HG03565 (cell line): ENCODE measurements at regions not wholly inside any gene's neighbourhood (a gene's known extent, or its start where the extent isn't known, plus 50 kb on each side); places are given as distances from the start of the nearest gene placed in this dataset.
"Not testable (repeated sequence)": the region's sequence is repeated elsewhere in the genome, so short reads cannot be mapped to it uniquely, and the experiment has no call there.

Source experiments
- ATAC-seq: cut with Tn5 transposase; IDR thresholded peaks from one replicate; pipeline ENCODE4 v1.9.1; 2021; ENCODE audit warnings: mild to moderate bottlenecking, moderate library complexity; ENCODE audit not compliant: unreplicated experiment

DNA sequence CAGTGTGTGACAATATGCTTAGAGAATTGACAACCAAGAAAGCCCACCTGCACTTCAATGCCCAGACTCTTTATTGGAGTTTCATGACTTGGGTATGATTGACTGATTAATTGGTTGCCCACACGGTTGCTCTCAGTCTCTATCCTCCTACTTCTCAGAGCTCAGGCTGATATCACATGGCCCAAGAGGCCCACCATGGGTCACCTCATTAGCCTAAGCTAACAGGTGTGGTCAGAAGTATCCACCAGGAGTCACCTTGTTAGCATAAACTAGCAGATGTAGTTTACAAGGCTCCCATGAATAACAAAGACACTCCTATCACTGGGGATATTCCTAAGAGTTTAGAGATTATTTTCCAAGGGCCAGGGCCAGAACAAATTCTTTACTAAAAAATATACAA is 120.2 kb upstream of the MBNL1 start:
- ATAC-seq, result no peak

GRCh38 chr3:152149832-152150231 is 118.9 kb upstream of the MBNL1 start:
- no peak for ATAC-seq

DNA sequence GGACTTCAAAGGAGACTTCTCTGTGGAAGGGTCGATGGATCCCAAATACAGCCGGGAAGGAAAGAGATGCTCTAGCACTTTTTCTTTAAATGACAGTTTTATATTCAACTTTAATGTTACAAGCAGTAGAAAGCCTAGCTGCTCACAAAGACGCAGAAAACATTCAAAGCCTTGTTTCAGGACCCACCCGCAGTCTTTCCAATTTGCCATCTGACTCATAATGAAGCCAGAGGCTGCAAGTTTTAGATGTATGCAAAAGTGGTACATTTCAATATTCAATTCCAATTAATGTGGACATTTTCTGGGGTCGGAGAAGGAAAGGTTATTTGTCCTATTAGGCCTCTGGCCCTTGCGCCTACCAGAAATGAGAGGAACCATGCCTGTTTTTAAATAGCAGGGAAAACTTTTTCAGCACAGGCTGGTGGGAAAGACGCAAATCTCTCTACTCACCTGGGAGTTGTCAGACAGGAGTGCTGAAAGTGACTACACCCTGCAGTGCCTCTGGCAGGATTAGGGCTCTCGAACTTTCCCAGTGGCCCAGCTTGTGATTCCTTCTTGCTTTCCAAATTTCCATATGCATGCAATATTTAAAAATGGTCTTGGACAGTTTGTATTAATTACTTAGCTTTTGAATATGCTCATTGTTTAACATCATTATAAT is 117.4 kb upstream of the MBNL1 start:
- peak; percentile 57 for ATAC-seq

DNA sequence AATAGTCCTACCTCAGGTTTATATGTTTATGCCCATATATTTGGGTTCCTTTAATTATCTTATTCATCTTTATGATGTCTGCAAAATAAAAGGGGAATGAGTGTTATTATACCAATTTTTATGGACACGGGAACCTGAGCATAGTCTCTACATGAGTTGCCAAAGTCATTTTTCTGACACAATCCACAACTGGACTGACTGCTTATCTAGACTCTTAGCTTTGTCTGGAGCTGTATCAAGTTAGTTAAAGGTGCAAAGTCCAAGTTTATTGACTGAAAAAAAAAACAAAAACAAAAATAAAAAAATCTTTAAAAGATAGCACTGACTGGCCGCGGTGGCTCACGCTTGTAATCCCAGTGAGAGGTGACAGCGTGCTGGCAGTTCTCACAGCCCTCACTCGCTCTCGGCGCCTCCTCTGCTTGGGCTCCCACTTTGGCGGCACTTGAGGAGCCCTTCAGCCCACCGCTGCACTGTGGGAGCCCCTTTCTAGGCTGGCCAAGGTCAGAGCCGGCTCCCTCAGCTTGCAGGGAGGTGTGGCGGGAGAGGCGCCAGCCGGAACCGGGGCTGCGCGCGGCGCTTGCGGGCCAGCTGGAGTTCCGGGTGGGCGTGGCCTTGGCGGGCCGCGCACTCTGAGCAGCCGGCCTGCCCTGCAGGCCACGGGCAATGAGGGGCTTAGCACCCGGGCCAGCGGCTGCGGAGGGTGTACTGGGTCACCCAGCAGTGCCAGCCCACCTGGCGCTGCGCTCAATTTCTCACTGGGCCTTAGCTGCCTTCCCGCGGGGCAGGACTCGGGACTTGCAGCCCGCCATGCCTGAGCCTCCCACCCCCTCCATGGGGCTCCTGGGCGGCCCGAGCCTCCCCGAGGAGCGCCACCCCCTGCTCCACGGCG is 116.6 kb upstream of the MBNL1 start:
- not testable (repeated sequence) for ATAC-seq

- not testable (repeated sequence) for ATAC-seq
Measured at GRCh38 chr3:152153115-152153514, 115.6 kb upstream of the MBNL1 start.

DNA sequence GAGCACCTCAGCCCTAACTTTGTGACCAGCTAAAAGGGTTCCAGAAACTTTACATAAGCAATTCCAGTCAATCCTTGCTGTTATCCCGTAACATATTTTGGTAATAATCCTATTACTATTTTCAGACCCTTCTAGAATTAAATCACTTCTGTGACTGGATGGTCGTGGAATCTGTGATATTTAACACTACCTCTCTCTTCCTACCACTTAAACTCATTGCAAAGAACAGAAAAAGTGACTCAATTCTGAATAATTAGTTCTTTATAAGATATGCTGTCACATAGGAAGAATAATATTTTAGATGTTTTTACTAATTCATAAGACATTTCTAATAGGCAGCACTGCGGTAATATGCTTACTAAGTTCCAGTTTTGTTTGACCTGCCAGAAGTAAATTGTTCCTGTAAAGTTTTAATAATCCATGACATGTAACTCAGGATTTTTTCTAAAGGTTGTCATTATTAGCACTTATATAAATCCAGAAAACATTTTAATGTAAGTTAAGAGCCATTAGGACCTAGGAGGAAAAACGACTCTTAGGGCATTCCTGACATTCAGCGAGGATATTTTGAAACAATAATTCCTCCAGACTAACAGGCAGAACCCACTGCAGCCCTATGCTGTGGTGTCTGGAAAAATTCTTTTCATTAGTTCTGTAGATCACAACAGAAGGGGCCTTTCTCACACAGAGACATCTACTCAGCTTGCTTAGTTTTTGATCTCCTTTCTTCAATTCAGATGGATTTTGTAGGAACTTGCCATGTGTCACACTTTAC is 113.3 kb upstream of the MBNL1 start:
- ATAC-seq, result no peak

- ATAC-seq, result peak; percentile 53
Measured at GRCh38 chr3:152156880-152157279, 111.8 kb upstream of the MBNL1 start.

DNA sequence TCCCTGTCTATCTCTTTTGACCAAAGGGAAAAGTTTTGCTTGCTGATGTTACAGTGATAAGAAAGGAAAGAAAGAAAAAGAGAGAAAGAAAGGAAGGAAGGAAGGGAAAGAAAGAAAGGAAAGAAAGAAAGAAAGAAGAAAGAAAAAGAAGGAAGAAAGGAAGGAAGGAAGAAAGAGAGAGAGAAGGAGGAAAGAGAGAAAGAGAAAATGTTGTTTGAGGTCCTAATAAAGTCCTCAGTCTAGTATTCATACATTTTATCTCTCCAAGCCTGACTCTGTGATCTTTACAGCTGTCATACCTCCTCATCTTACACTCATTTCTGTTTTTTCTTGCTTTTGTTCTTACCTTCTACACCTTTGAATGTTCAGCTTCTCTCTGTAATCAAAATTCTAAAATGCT is 111.4 kb upstream of the MBNL1 start:
- ATAC-seq, result no peak

- ATAC-seq, result no peak
Measured at GRCh38 chr3:152159328-152159727, 109.4 kb upstream of the MBNL1 start.

- no peak for ATAC-seq
Measured at GRCh38 chr3:152160350-152161011, 108.2 kb upstream of the MBNL1 start.

GRCh38 chr3:152172460-152172859 is 96.3 kb upstream of the MBNL1 start:
- ATAC-seq, result no peak

- no peak for ATAC-seq
Measured at GRCh38 chr3:152173627-152174026, 95.1 kb upstream of the MBNL1 start.

DNA sequence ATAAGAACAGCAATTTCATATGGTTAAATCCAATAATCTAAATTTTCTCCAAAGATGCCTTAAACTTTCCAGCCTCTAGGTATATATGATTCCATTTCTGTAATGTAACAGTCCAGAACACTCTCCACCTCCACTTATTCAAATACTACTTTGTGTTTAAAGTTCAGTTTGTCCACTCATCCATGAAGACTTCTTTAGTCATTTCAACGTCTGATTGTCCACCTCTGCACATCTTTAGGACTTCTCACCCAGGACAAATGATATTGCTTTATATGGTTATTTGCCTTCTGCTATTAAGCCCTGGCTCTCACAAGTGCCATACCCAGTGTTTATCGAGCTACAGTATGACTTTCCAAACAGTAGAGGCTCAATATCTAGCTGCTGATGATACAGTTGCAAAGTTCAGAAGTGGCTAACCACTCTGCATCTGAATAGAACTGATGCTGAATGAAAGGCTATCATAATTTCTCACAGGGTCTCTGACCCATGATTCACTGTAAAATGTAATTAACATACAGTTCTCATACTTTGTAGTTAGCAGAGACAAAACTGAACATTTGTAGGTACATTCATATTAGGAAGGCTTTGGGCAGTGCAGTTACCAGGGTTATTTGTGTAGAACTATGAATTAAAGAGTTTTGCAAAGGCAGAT is 93.7 kb upstream of the MBNL1 start:
- no peak for ATAC-seq

DNA sequence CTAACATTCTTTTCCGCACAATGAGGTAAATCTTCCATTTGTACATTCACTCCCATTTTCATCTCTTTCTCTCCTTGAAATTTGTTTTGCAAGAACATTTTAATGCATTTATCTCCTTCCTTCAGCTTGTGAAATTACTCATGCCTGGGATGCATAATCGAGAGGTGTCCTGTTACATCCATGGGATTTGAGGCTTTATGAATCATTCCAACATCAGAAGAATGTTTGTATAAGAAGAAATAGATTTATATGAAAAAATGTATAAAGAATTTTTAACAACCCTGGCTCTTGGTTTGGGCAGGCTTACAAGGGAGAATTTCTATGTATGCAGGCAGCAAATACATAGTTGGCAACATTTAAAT is 93.2 kb upstream of the MBNL1 start:
- ATAC-seq, result no peak

DNA sequence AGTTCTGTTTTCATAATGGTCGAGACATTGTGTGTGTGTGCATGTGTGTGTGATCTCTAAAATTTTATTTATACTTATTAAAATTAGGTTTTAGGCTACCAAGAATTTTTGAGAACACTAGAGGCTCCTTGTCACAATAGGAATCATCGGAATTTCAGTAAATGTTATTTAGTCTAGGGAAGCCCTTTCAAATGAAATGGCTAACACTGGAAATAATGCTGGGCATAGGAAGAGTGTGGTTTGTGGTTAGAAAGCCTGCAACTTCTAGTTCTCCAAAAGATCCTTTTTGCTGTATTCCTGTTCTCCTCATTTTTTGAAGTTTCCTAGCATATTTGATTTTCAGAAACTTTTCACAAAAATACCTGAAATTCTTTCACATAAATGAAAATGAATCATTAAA is 92.5 kb upstream of the MBNL1 start:
- ATAC-seq, result no peak

- no peak for ATAC-seq
Measured at GRCh38 chr3:152176998-152177397, 91.7 kb upstream of the MBNL1 start.

DNA sequence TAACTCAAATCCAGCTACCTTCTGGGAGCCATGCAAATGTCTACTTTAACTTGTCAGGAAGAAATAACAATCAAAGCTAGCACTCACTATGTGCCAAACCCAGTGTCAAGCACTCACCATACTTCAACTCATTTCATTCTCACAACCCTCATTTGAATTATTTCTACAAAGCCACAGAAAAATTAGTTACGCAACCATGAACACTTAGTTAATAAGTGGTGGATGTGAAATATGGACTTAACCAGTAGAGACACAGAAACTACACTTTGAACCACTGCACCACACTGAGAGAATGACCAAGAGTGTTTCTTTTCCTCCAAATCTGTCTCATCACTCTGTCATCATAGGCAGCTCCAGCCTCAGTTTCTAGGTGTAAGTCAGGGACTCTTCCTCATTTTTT is 91.0 kb upstream of the MBNL1 start:
- peak; percentile 78 for ATAC-seq

DNA sequence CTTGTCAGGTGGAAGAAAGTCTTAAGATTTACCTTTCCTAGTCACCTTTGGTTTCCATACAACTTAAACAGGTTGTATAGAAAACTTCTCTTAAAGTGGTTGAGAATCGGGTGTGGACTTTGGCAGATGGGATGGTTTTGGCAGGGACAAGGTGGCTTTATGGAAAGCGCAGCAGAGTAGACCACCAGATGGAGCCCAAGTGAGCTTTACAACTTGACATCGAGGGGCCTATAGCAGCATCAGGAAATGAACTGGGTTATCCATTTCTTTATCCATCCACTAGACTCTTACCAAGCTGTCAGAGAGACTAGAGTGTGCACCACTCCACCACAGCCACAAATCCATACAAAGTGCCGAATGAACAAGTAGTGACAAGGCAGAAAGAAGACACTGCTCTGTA is 85.3 kb upstream of the MBNL1 start:
- ATAC-seq, result no peak

DNA sequence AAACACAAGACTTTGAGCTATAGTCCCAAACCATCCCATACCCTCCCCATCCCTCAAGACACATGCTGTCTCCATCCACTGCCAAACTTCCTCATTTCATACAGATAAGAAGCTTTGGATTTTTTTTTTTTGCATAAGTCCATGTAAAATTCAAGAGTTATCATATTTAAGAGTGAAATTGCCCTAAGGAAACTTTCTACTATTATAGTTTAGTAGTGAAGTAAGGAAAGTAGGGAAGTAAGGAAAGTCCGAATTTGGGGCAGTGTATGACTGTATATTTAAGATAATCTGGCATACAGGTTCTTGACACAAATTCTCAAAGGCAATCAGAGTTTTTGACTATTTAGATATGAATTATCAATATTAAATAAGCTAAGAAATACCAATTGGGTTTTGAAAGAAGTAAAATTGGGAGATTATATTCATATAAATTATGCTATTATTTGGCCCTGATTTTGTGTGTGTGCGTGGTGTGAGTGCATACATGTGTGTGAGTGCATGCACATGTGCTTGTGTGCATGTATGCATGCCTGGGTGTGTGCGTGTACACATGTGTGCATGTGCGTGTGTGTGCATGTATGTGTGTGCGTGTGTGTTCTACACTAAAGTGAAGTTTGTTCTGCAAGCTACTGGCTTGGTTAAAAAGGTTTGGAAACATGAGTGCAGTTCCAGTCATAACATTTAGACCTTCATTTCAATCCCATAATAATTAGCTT is 83.6 kb upstream of the MBNL1 start:
- no peak for ATAC-seq
